ENCODE measurements at regions not wholly inside any gene's neighbourhood (a gene's known extent, or its start where the extent isn't known, plus 50 kb on each side); places are given as distances from the start of the nearest gene placed in this dataset.

- no peak for ATAC-seq (ENCODE audit: insufficient number of reproducible peaks, low FRiP score, low read depth)
- DNase-seq (ENCODE audit: low spot score): no peak
- Histone ChIP-seq H3K9me3 (no peaks in the 10 kb centered on the region), H3K4me3 (no peak overlapping the region), H3K36me3 (no peaks in the 10 kb centered on the region), H3K27me3 (replicated peaks; ENCODE audit: insufficient read depth) (no peaks in the 10 kb centered on the region), H3K27ac (no peak overlapping the region), H3K4me1 (ENCODE audit: control insufficient read depth in 1 of 2, low read depth in 2 of 2) (peaks cover 10 to 11% of the 10 kb centered on the region in 2 donors)
- no peak for TF ChIP-seq CTCF (IDR thresholded peaks at IDR 0.05)
These were observed 824.4 kb downstream of the MTRR start for GRCh38 chr5:8693341-8693844.

- no peak for TF ChIP-seq CTCF (IDR thresholded peaks at IDR 0.05)
- DNase-seq (ENCODE audit: low spot score): no peak
- no peak for ATAC-seq (ENCODE audit: insufficient number of reproducible peaks, low FRiP score, low read depth)
These were observed 825.6 kb downstream of the MTRR start for GRCh38 chr5:8694545-8694944.

DNA sequence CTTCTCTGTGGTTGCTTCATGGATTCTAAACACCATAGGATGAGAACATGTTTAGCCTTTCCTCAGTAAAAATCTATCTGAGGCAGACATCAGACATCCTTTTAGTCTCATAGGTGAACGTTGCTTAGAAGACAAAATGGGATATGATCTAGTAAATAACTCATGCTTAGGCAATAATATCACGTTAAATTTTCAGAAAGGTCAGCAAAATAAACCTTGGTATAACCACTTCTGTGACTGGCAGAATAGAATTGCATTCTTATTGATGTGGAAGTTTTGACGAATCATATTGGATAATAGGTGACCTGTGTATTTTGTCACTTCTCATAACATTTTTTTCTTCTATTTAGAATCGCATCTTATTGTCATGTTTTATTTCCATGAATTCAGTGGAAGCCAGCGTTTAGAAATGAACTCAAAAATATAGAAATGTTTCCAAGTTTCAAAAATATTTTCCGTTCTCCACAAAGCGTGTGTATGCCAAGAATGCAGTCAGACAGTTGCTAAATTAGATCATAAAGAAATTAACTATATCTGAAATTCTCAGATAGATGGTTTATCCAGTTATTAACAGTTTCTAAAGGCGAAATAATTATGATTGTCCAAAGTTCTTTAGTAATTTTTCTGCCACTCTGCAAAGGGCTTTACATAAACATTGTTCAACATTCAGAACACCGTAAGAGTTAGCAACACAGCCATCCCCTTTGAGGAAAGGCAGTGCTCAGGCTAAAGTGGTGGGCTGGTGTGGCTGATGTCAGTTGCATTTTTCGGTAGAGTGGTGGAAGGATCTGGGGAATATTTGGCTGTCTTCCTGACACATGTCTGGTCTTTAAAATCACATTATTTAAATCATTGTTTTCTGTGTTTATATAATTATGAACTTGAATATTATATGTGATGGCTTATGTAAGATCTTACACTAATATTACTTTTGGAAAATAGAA, 827.2 kb downstream of the MTRR start:
- H3K27me3 ChIP-seq (replicated peaks; ENCODE audit: insufficient read depth): no peaks in the 10 kb centered on the region
- no peaks in the 10 kb centered on the region for H3K9me3 ChIP-seq
- H3K27ac ChIP-seq: no peak overlapping the region
- H3K4me3 ChIP-seq: peak overlapping the region; percentile 29
- TF ChIP-seq CTCF (IDR thresholded peaks at IDR 0.05): no peak
- ATAC-seq (ENCODE audit: insufficient number of reproducible peaks, low FRiP score, low read depth) (no peak), DNase-seq (ENCODE audit: low spot score) (no peak)
- no peaks in the 10 kb centered on the region for H3K36me3 ChIP-seq
- peaks cover 10 to 11% of the 10 kb centered on the region in 2 donors for H3K4me1 ChIP-seq (ENCODE audit: control insufficient read depth in 1 of 2, low read depth in 2 of 2)

More at GRCh38 chr5:8694545-8694944, 825.6 kb downstream of the MTRR start:
- no peaks in the 10 kb centered on the region for H3K9me3 ChIP-seq
- no peaks in the 10 kb centered on the region for H3K27me3 ChIP-seq (replicated peaks; ENCODE audit: insufficient read depth)
- no peaks in the 10 kb centered on the region for H3K36me3 ChIP-seq
- H3K4me3 ChIP-seq: no peak overlapping the region
- peaks cover 10 to 11% of the 10 kb centered on the region in 2 donors for H3K4me1 ChIP-seq (ENCODE audit: control insufficient read depth in 1 of 2, low read depth in 2 of 2)
- no peak overlapping the region for H3K27ac ChIP-seq

DNA sequence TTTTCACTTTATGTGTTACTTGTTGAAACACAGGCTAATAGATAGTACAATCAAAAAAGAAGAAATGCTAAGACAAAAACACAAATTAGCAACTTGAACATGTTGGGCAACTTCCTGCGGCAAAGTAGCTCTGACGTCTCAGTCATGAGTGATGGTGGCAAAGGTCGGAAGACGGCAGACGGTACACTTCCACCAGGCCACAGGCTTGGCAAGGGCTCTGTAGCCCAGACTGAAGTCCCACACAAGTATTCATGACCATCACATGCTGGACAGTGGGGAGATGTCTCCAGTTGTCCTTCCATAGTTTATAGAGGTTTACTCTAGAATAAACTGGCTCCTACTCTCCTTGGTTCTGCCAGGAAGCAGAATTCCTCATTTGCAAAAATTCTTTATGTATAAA, 831.3 kb downstream of the MTRR start:
- H3K27me3 ChIP-seq (replicated peaks; ENCODE audit: insufficient read depth): no peaks in the 10 kb centered on the region

More for the DNA sequence above, 831.3 kb downstream of the MTRR start:
- H3K36me3 ChIP-seq: no peaks in the 10 kb centered on the region
- no peaks in the 10 kb centered on the region for H3K9me3 ChIP-seq
- H3K27ac ChIP-seq: no peak overlapping the region
- DNase-seq (ENCODE audit: low spot score) (no peak), ATAC-seq (ENCODE audit: insufficient number of reproducible peaks, low FRiP score, low read depth) (no peak)
- H3K4me3 ChIP-seq: no peak overlapping the region
- no peak for TF ChIP-seq CTCF (IDR thresholded peaks at IDR 0.05)
- peaks cover 10 to 11% of the 10 kb centered on the region in 2 donors for H3K4me1 ChIP-seq (ENCODE audit: control insufficient read depth in 1 of 2, low read depth in 2 of 2)

All from thoracic aorta (tissue), 2 donors.